GM12878 (cell line): ENCODE measurements at regions not wholly inside any gene's neighbourhood (a gene's known extent, or its start where the extent isn't known, plus 50 kb on each side); places are given as distances from the start of the nearest gene placed in this dataset.

ENCODE experiments used
- ATAC-seq: fragments of 200-7000 bp; cut with Tn5 transposase; 3 replicates; pipeline ENCODE4 v1.9.1; 2020; ENCODE audit warnings: mild to moderate bottlenecking, moderate library complexity
- BruUV-seq: library from RNA; stranded (reverse); fragments of 400-500 nt; replicated peaks from 2 replicates; lab custom pipeline; 2021; lab: Mats Ljungman, UMichigan
- CTCF ChIA-PET: fragments of 300-600 bp; sonication (Branson Sonifier 250); formaldehyde crosslinking; extraction: SDS; loops from one replicate; lab custom pipeline; 2021; ENCODE audit warnings: inconsistent platforms; lab: Yijun Ruan, JAX
- POLR2A ChIA-PET: fragments of 350-600 bp; formaldehyde crosslinking; extraction: SDS; loops from one replicate; lab custom pipeline; 2021; ENCODE audit warnings: inconsistent platforms; lab: Charles Lee
- RAD21 ChIA-PET: fragments of 300-600 bp; sonication (Branson Sonifier 250); formaldehyde crosslinking; loops from one replicate; lab custom pipeline; 2023; ENCODE audit warnings: antibody characterized with exemption; ENCODE audit not compliant: unreplicated experiment; lab: Charles Lee
- SMC1A ChIA-PET: fragments of 300-600 bp; sonication (Branson Sonifier 250); formaldehyde crosslinking; loops from one replicate; lab custom pipeline; 2023; ENCODE audit not compliant: unreplicated experiment, uncharacterized antibody; lab: Charles Lee
- DNase-seq: peaks from one replicate; pipeline ENCODE4 v3.0.0-alpha.2; 2011; ENCODE audit warnings: low read depth, low spot score
- FAIRE-seq: peaks from 3 replicates; lab custom pipeline; 2011; peaks lifted over from hg19 to GRCh38; lab: Jason Lieb, UNC
- H2AFZ ChIP-seq: 2 replicates; pipeline ENCODE4 v1.6.0; 2011; ENCODE audit warnings: low read depth, low read length, control low read depth; ENCODE audit not compliant: control insufficient read depth
- H3K27ac ChIP-seq: 2 replicates; pipeline ENCODE4 v1.5.1; 2011; ENCODE audit warnings: control low read depth; ENCODE audit not compliant: control insufficient read depth, insufficient read depth
- H3K27me3 ChIP-seq, 2 experiments: replicated peaks in 1 of 2; 2 replicates each; pipeline versions ENCODE4 v1.6.0 to v1.6.1; 2011; ENCODE audit warnings: low read length in 1 of 2; ENCODE audit not compliant: control insufficient read depth in 2 of 2, insufficient read depth in 2 of 2
- H3K36me3 ChIP-seq, 2 experiments: 2 replicates each; pipeline ENCODE4 v1.5.1; 2011; ENCODE audit warnings: low read length in 1 of 2; ENCODE audit not compliant: control insufficient read depth in 2 of 2, insufficient read depth in 2 of 2
- H3K4me1 ChIP-seq: 2 replicates; pipeline ENCODE4 v1.6.1; 2011; ENCODE audit warnings: mild to moderate bottlenecking, low read length, moderate library complexity, mixed read lengths; ENCODE audit not compliant: control insufficient read depth, insufficient read depth
- H3K4me2 ChIP-seq: 2 replicates; pipeline ENCODE4 v1.6.0; 2011; ENCODE audit warnings: control low read depth; ENCODE audit not compliant: control insufficient read depth, insufficient read depth
- H3K4me3 ChIP-seq: fragments of 200-600 bp; sonication (generic); 2 replicates; pipeline ENCODE4 v1.5.1; 2016
- H3K79me2 ChIP-seq: 2 replicates; pipeline ENCODE4 v1.6.0; 2011; ENCODE audit warnings: low read length; ENCODE audit not compliant: control insufficient read depth, insufficient read depth
- H3K9ac ChIP-seq: 2 replicates; pipeline ENCODE4 v1.8.0; 2011; ENCODE audit warnings: low read length, control low read depth, mixed read lengths; ENCODE audit not compliant: control insufficient read depth, insufficient read depth
- H3K9me3 ChIP-seq: replicated peaks from 3 replicates; pipeline ENCODE4 v1.5.1; 2011; ENCODE audit warnings: mild to moderate bottlenecking, low read length; ENCODE audit not compliant: control insufficient read depth, insufficient read depth
- H4K20me1 ChIP-seq: 2 replicates; pipeline ENCODE4 v1.6.0; 2011; ENCODE audit not compliant: control insufficient read depth, insufficient read depth
- BHLHE40 ChIP-seq, 2 experiments: fragments of 450-650 bp in 1 of 2; IDR thresholded peaks; 2 replicates each; pipeline ENCODE4 v1.6.1; 2011 to 2017; ENCODE audit warnings: low read depth in 2 of 2, borderline replicate concordance in 1 of 2, improper control_type of control experiment in 1 of 2, low read length in 1 of 2, mild to moderate bottlenecking in 1 of 2
- CHD2 ChIP-seq: IDR thresholded peaks from 2 replicates; pipeline ENCODE4 v1.6.1; 2011; ENCODE audit warnings: low read depth, low read length, improper control_type of control experiment, borderline replicate concordance
- ETV6 ChIP-seq, 2 experiments: fragments of 450-650 bp in 1 of 2; IDR thresholded peaks in 1 of 2; conservative IDR thresholded peaks in 1 of 2; 2 replicates each; pipeline ENCODE4 v1.6.1; 2014; ENCODE audit warnings: antibody characterized with exemption in 1 of 2, borderline replicate concordance in 1 of 2, low read depth in 1 of 2, mild to moderate bottlenecking in 1 of 2, moderate library complexity in 1 of 2
- MTA3 ChIP-seq: IDR thresholded peaks from 2 replicates; pipeline ENCODE4 v1.6.1; 2012; ENCODE audit warnings: low read length, inconsistent platforms, borderline replicate concordance
- NR2C1 ChIP-seq: fragments of 450-650 bp; IDR thresholded peaks from 2 replicates; pipeline ENCODE4 v1.6.1; 2017; ENCODE audit warnings: antibody characterized with exemption, mild to moderate bottlenecking, moderate library complexity
- NR2F1 ChIP-seq: fragments of 450-650 bp; conservative IDR thresholded peaks from 2 replicates; pipeline ENCODE4 v1.6.1; 2017; ENCODE audit warnings: mild to moderate bottlenecking
- RUNX3 ChIP-seq: IDR thresholded peaks from 2 replicates; pipeline ENCODE4 v1.6.1; 2012; ENCODE audit warnings: low read length, inconsistent platforms
- SPI1 ChIP-seq: IDR thresholded peaks from 2 replicates; pipeline ENCODE4 v1.6.1; 2011; ENCODE audit warnings: low read depth, mild to moderate bottlenecking, low read length, moderate library complexity, borderline replicate concordance; ENCODE audit not compliant: insufficient read depth
- SREBF2 ChIP-seq: IDR thresholded peaks from 2 replicates; pipeline ENCODE4 v1.6.1; 2012; ENCODE audit warnings: mild to moderate bottlenecking, low read length
- TARDBP ChIP-seq: IDR thresholded peaks from 2 replicates; pipeline ENCODE4 v1.6.1; 2016; ENCODE audit warnings: borderline replicate concordance
- TCF7 ChIP-seq: IDR thresholded peaks from 2 replicates; pipeline ENCODE4 v1.6.1; 2014; ENCODE audit warnings: antibody characterized with exemption, borderline replicate concordance
- YBX1 ChIP-seq: fragments of 450-650 bp; IDR thresholded peaks from 2 replicates; pipeline ENCODE4 v1.6.1; 2016; ENCODE audit warnings: antibody characterized with exemption
- ZNF217 ChIP-seq: fragments of 450-650 bp; IDR thresholded peaks from 2 replicates; pipeline ENCODE4 v1.6.1; 2017; ENCODE audit warnings: antibody characterized with exemption, mild to moderate bottlenecking
- WGBS: methylation state at CpG from one replicate; pipeline ENCODE4 v1.1.6; 2016; ENCODE audit warnings: low lambda C conversion rate; ENCODE audit not compliant: insufficient replicate concordance, insufficient coverage; ENCODE audit errors: missing lambda C conversion rate; 5-methylcytosine and 5-hydroxymethylcytosine counted together
- in situ Hi-C: fragments of 300-500 bp; cut with MboI; formaldehyde crosslinking; loops from 9 replicates; pipeline ENCODE4 v1.14.3; 2018; ENCODE audit warnings: mixed read lengths
- intact Hi-C: fragments of 100-400 bp; cut with micrococcal nuclease; formaldehyde crosslinking; loops from one replicate; pipeline ENCODE4 v1.14.2; 2022; ENCODE audit not compliant: unreplicated experiment
- TF ChIP-seq, protein P1 (sequence below): fragments of 450-650 bp; IDR thresholded peaks from 2 replicates; pipeline ENCODE4 v1.6.1; 2017; ENCODE audit warnings: mild to moderate bottlenecking

DNA sequence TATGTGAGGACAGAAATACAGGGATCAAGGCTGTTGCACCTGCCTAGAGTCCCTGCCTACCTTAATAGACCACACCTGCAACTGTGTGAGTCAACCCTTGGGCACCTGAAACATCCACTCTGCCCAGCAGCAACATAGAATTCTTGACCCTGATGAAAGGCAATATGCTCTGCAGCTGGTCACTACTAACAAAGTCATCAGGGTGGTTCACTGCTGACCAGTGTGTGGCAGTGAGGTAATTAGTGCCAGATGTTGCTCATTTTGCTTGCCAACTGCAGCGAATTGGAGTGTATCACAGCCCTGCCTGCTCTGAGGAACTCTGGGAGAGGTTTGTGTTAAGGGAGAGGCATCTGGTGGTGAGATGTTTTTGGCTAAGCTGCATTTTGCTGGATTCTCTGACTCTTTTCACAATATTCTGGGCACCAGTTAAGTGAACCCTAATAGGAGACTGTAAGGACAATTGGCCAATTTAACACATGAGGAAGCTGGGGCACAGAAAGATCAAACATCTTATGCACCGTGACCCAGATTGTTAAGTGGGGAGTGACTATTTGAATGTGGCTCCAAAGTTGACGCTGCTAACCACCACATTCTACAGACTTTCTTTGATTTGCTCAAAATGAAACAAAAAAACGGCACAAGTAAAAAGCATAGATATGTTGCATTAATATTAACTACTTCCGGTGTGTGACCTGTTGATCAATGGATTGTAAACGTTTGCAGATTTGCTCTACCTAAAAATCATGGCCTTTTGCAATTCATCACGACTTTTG, 61.9 kb upstream of the OPRM1 start:
- TF ChIP-seq CHD2 (no peak), YBX1 (no peak), BHLHE40 (IDR thresholded peaks at IDR 0.05; ENCODE audit: borderline replicate concordance in 1 of 2, low read depth in 2 of 2, low read length in 1 of 2) (peak in 1 of 2 experiments; percentile 20; a peak in 1 of 4 replicates), SPI1 (no peak), ZNF217 (peak; percentile 89), SREBF2 (no peak), RUNX3 (peak; percentile 75), MTA3 (no peak), NR2F1 (peak; percentile 75), ETV6 (conservative IDR thresholded peaks at IDR 0.05 in 1 of 2, IDR thresholded peaks at IDR 0.05 in 1 of 2; ENCODE audit: borderline replicate concordance in 1 of 2, low read depth in 1 of 2) (no peak), NR2C1 (peak; percentile 26; the same call in 1 of the 2 replicates), TCF7 (peak; percentile 62; the same call in 1 of the 2 replicates), TARDBP (no peak)
- TF ChIP-seq, protein P1, sequence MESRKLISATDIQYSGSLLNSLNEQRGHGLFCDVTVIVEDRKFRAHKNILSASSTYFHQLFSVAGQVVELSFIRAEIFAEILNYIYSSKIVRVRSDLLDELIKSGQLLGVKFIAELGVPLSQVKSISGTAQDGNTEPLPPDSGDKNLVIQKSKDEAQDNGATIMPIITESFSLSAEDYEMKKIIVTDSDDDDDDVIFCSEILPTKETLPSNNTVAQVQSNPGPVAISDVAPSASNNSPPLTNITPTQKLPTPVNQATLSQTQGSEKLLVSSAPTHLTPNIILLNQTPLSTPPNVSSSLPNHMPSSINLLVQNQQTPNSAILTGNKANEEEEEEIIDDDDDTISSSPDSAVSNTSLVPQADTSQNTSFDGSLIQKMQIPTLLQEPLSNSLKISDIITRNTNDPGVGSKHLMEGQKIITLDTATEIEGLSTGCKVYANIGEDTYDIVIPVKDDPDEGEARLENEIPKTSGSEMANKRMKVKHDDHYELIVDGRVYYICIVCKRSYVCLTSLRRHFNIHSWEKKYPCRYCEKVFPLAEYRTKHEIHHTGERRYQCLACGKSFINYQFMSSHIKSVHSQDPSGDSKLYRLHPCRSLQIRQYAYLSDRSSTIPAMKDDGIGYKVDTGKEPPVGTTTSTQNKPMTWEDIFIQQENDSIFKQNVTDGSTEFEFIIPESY, result no peak
- TF ChIP-seq, all 136 proteins: peak for 6
- Histone ChIP-seq H4K20me1 (no peaks in the 10 kb centered on the region; the same call in 1 of the 2 replicates), H3K9me3 (no peaks in the 10 kb centered on the region), H2AFZ (no peak overlapping the region; the same call in 1 of the 2 replicates), H3K4me1 (no peaks in the 10 kb centered on the region), H3K79me2 (no peaks in the 10 kb centered on the region), H3K4me3 (no peak overlapping the region), H3K4me2 (no peak overlapping the region), H3K9ac (no peak overlapping the region), H3K27me3 (no peaks in the 10 kb centered on the region), H3K36me3 (no peaks in the 10 kb centered on the region), H3K27ac (no peak overlapping the region)
- no peak for FAIRE-seq
- SMC1A ChIA-PET, result interaction anchor here (0.9 to 1.0 kb wide), 2 partner anchors 11 kb away, joined by 4 read pairs; no protein-coding TSS in a partner anchor
- CTCF ChIA-PET, result no interaction called here
- POLR2A ChIA-PET, result no interaction called here
- intact Hi-C loops, result no loop called here
- RAD21 ChIA-PET, result no interaction called here
- 0% methylated on average over 7 of the region's 7 CpGs for WGBS
- peak; percentile 4 for DNase-seq
- in situ Hi-C loops, result no loop called here
- ATAC-seq, result peak; percentile 46
- BruUV-seq, result no TSS peak
